Liver (tissue), 7 donors: ENCODE measurements at regions not wholly inside any gene's neighbourhood (a gene's known extent, or its start where the extent isn't known, plus 50 kb on each side); places are given as distances from the start of the nearest gene placed in this dataset.

Experiments used
- DNase-seq: peaks from one replicate; pipeline ENCODE4 v3.0.0-alpha.2; 2017; ENCODE audit warnings: low spot score
- H3K27ac ChIP-seq, 2 donors: one replicate each; pipeline ENCODE4 v1.7.0; 2013; ENCODE audit warnings: inconsistent platforms in 2 of 2, low read length in 2 of 2, control low read depth in 1 of 2, low read depth in 1 of 2, mild to moderate bottlenecking in 1 of 2
- H3K27me3 ChIP-seq, 4 donors: one replicate each; pipeline versions ENCODE4 v1.6.1 to v1.7.0; 2013; ENCODE audit warnings: low read length in 3 of 4, inconsistent platforms in 1 of 4, mild to moderate bottlenecking in 1 of 4, moderate library complexity in 1 of 4; ENCODE audit not compliant: control insufficient read depth in 4 of 4, insufficient read depth in 4 of 4
- H3K36me3 ChIP-seq, 4 donors: one replicate each; pipeline versions ENCODE4 v1.6.1 to v1.7.0; 2013; ENCODE audit warnings: low read length in 3 of 4, mild to moderate bottlenecking in 3 of 4, low read depth in 1 of 4, moderate library complexity in 1 of 4; ENCODE audit not compliant: control insufficient read depth in 4 of 4, insufficient read depth in 3 of 4
- H3K4me1 ChIP-seq, 4 donors: one replicate each; pipeline versions ENCODE4 v1.6.1 to v1.7.0; 2013; ENCODE audit warnings: low read length in 3 of 4, mild to moderate bottlenecking in 3 of 4, moderate library complexity in 1 of 4; ENCODE audit not compliant: control insufficient read depth in 4 of 4, insufficient read depth in 4 of 4
- H3K4me3 ChIP-seq, 3 donors: one replicate each; pipeline versions ENCODE4 v1.6.1 to v1.7.0; 2013; ENCODE audit warnings: low read length in 3 of 3, control low read depth in 1 of 3, low read depth in 1 of 3, mild to moderate bottlenecking in 1 of 3
- H3K9ac ChIP-seq, 2 donors: one replicate each; pipeline ENCODE4 v1.7.0; 2013; ENCODE audit warnings: low read length in 2 of 2, mild to moderate bottlenecking in 2 of 2, moderate library complexity in 2 of 2, control low read depth in 1 of 2, low read depth in 1 of 2
- H3K9me3 ChIP-seq, 4 donors: one replicate each; pipeline versions ENCODE4 v1.6.1 to v1.7.0; 2013; ENCODE audit warnings: low read length in 3 of 4; ENCODE audit not compliant: control insufficient read depth in 4 of 4
- EGR1 ChIP-seq, 2 donors: IDR thresholded peaks; 2 replicates each; pipeline ENCODE4 v1.6.1; 2016 to 2018; ENCODE audit warnings: antibody characterized with exemption in 2 of 2, low read depth in 2 of 2
- FOXA1 ChIP-seq: IDR thresholded peaks from 2 replicates; pipeline ENCODE4 v1.6.1; 2016; ENCODE audit warnings: antibody characterized with exemption
- FOXA2 ChIP-seq: IDR thresholded peaks from 2 replicates; pipeline ENCODE4 v1.6.1; 2016; ENCODE audit warnings: antibody characterized with exemption
- GABPA ChIP-seq, 2 donors: IDR thresholded peaks in 1 of 2; conservative IDR thresholded peaks in 1 of 2; 2 replicates each; pipeline ENCODE4 v1.6.1; 2016; ENCODE audit warnings: antibody characterized with exemption in 2 of 2, mild to moderate bottlenecking in 1 of 2, moderate library complexity in 1 of 2
- HNF4A ChIP-seq, 2 donors: conservative IDR thresholded peaks; 2 replicates each; pipeline ENCODE4 v1.6.1; 2016; ENCODE audit warnings: antibody characterized with exemption in 2 of 2, mild to moderate bottlenecking in 2 of 2
- HNF4G ChIP-seq: IDR thresholded peaks from 2 replicates; pipeline ENCODE4 v1.6.1; 2016; ENCODE audit warnings: antibody characterized with exemption
- JUND ChIP-seq, 2 donors: IDR thresholded peaks; 2 replicates each; pipeline ENCODE4 v1.6.1; 2016; ENCODE audit warnings: antibody characterized with exemption in 2 of 2
- NR2F2 ChIP-seq: IDR thresholded peaks from 2 replicates; pipeline ENCODE4 v1.6.1; 2016; ENCODE audit warnings: antibody characterized with exemption
- RAD21 ChIP-seq, 2 donors: IDR thresholded peaks; 2 replicates each; pipeline ENCODE4 v1.6.1; 2016; ENCODE audit warnings: antibody characterized with exemption in 2 of 2, mild to moderate bottlenecking in 2 of 2
- RXRA ChIP-seq, 2 donors: IDR thresholded peaks; 2 replicates each; pipeline ENCODE4 v1.6.1; 2017 to 2018; ENCODE audit warnings: antibody characterized with exemption in 2 of 2, mild to moderate bottlenecking in 1 of 2
- SP1 ChIP-seq: IDR thresholded peaks from 2 replicates; pipeline ENCODE4 v1.6.1; 2018; ENCODE audit warnings: antibody characterized with exemption, mild to moderate bottlenecking
- TAF1 ChIP-seq: conservative IDR thresholded peaks from 2 replicates; pipeline ENCODE4 v1.6.1; 2016; ENCODE audit warnings: antibody characterized with exemption, mild to moderate bottlenecking
- YY1 ChIP-seq: IDR thresholded peaks from 2 replicates; pipeline ENCODE4 v1.6.1; 2016; ENCODE audit warnings: antibody characterized with exemption, mild to moderate bottlenecking
- WGBS: extraction: QIAGEN DNeasy Blood & Tissue Kit; methylation state at CpG from one replicate; pipeline ENCODE4 v1.1.7; 2013; 5-methylcytosine and 5-hydroxymethylcytosine counted together
- TF ChIP-seq, protein P1 (sequence below): IDR thresholded peaks from 2 replicates; pipeline ENCODE4 v1.6.1; 2016; ENCODE audit warnings: antibody characterized with exemption
- TF ChIP-seq, protein P2 (sequence below): IDR thresholded peaks from 2 replicates; pipeline ENCODE4 v1.6.1; 2016; ENCODE audit warnings: antibody characterized with exemption
- TF ChIP-seq, protein P3 (sequence below): IDR thresholded peaks from 2 replicates; pipeline ENCODE4 v1.6.1; 2016; ENCODE audit warnings: antibody characterized with exemption
- TF ChIP-seq, protein P4 (sequence below): IDR thresholded peaks from 2 replicates; pipeline ENCODE4 v1.6.1; 2016; ENCODE audit warnings: antibody characterized with exemption, mild to moderate bottlenecking
- donor health status: healthy.
- donor health status: healthy.
- donor health status: healthy.
- donor health status: healthy.

DNA sequence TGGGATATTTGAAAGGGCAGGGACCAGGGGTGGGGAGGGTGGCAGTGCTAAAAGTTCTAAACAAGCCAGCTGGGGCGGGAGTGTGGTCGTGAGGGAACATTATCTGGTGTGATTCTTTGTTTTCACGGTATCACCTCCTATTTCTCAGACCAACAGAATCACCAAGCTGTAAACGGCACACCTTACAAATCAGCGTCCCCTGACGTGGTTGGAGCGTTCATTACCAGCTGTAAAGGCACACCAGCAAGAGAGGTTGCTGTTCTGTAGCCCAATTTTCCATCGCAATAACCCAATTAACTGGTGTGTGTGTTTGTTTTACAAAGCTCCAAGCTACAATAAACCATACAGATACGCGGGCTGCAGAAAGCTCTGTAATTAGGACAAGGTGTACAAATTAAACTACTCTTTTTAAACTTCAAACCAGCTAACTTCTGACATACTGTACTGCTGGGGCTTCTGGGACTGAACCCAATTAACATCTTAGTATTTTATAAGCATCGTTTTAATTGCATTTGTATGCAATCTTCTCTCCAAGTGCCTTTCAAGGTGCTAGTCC, 303.6 kb upstream of the CLINT1 start:
- Histone ChIP-seq H3K9me3 (no peaks in the 10 kb centered on the region), H3K4me3 (no peak overlapping the region), H3K27ac (no peak overlapping the region), H3K36me3 (no peaks in the 10 kb centered on the region), H3K4me1 (no peaks in the 10 kb centered on the region), H3K9ac (no peak overlapping the region), H3K27me3 (no peaks in the 10 kb centered on the region)
- 86% methylated on average over 11 of the region's 11 CpGs for WGBS
- no peak for DNase-seq
- TF ChIP-seq RAD21 (IDR thresholded peaks at IDR 0.05), result no peak
- TF ChIP-seq NR2F2, result no peak
- no peak for TF ChIP-seq HNF4G
- TF ChIP-seq, protein P1, sequence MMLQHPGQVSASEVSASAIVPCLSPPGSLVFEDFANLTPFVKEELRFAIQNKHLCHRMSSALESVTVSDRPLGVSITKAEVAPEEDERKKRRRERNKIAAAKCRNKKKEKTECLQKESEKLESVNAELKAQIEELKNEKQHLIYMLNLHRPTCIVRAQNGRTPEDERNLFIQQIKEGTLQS, result no peak
- TF ChIP-seq FOXA1, result no peak
- no peak for TF ChIP-seq JUND (IDR thresholded peaks at IDR 0.05)
- no peak for TF ChIP-seq SP1
- TF ChIP-seq YY1, result no peak
- TF ChIP-seq RXRA (IDR thresholded peaks at IDR 0.05), result no peak
- no peak for TF ChIP-seq FOXA2
- no peak for TF ChIP-seq TAF1
- no peak for TF ChIP-seq GABPA (IDR thresholded peaks at IDR 0.05 in 1 of 2, conservative IDR thresholded peaks at IDR 0.05 in 1 of 2)
- no peak for TF ChIP-seq EGR1 (IDR thresholded peaks at IDR 0.05; ENCODE audit: low read depth in 2 of 2)
- TF ChIP-seq, protein P2, sequence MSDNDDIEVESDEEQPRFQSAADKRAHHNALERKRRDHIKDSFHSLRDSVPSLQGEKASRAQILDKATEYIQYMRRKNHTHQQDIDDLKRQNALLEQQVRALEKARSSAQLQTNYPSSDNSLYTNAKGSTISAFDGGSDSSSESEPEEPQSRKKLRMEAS, result no peak

DNA sequence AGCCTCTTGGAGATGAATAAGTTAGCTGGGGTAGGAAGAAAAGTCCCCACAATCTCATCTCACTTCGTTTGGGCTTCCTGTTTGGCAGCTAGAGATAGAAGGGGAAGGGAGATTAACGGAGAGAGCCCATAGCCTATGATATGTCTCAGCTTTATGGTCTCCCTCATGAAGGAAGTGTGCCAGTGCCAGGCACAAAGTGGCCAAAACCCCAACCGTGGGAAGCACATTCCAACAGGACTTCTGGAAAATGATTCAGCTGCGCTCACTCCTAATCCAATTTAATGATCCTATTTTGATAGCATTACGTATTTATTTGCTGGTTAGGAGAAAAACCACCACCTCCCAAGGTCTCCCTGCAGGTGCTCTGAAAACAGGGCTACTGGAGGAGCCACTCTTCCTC, 303.1 kb upstream of the CLINT1 start:
- TF ChIP-seq, protein P2, result no peak
- TF ChIP-seq EGR1 (IDR thresholded peaks at IDR 0.05; ENCODE audit: low read depth in 2 of 2) (no peak), TAF1 (no peak), FOXA2 (no peak), HNF4A (conservative IDR thresholded peaks at IDR 0.05) (no peak), RXRA (IDR thresholded peaks at IDR 0.05) (no peak)
- Histone ChIP-seq H3K36me3 (no peaks in the 10 kb centered on the region), H3K27me3 (no peaks in the 10 kb centered on the region), H3K9ac (no peak overlapping the region), H3K4me1 (no peaks in the 10 kb centered on the region), H3K27ac (no peak overlapping the region), H3K4me3 (no peak overlapping the region), H3K9me3 (no peaks in the 10 kb centered on the region)
- DNase-seq, result no peak
- 71% methylated on average over 5 of the region's 5 CpGs for WGBS

DNA sequence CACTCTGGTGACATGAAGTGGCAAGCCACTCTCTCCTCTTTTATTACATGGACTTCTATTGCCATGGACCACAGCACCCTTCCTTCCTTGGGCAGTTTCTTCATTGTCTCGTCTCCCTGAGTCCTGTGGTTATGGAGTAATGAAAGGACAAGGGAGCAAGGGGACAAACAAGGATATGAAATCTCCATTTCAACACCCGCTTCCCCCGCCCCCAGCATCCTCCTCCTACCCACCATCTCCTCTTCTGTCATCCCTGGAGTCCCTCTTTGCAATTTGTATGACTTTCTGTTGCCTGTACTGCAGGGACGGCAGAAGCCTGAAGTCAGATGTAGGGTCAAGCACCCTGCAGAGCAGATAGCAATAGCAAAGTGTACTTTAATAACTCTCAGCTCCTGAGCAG, 300.7 kb upstream of the CLINT1 start:
- no peak overlapping the region for H3K27ac ChIP-seq
- peaks cover 0 to 7% (median 3%) of the 10 kb centered on the region in 4 donors for H3K4me1 ChIP-seq
- no peak overlapping the region for H3K4me3 ChIP-seq
- H3K27me3 ChIP-seq, result no peaks in the 10 kb centered on the region
- H3K9ac ChIP-seq, result no peak overlapping the region
- DNase-seq, result no peak
- H3K9me3 ChIP-seq, result no peaks in the 10 kb centered on the region
- no peaks in the 10 kb centered on the region for H3K36me3 ChIP-seq
- TF ChIP-seq HNF4G (no peak), GABPA (IDR thresholded peaks at IDR 0.05 in 1 of 2, conservative IDR thresholded peaks at IDR 0.05 in 1 of 2) (no peak), FOXA1 (no peak), TAF1 (no peak), EGR1 (IDR thresholded peaks at IDR 0.05; ENCODE audit: low read depth in 2 of 2) (no peak), RAD21 (IDR thresholded peaks at IDR 0.05) (no peak), FOXA2 (no peak), YY1 (no peak), HNF4A (conservative IDR thresholded peaks at IDR 0.05) (no peak), JUND (IDR thresholded peaks at IDR 0.05) (no peak)
- TF ChIP-seq, protein P1, result no peak
- TF ChIP-seq, protein P3, sequence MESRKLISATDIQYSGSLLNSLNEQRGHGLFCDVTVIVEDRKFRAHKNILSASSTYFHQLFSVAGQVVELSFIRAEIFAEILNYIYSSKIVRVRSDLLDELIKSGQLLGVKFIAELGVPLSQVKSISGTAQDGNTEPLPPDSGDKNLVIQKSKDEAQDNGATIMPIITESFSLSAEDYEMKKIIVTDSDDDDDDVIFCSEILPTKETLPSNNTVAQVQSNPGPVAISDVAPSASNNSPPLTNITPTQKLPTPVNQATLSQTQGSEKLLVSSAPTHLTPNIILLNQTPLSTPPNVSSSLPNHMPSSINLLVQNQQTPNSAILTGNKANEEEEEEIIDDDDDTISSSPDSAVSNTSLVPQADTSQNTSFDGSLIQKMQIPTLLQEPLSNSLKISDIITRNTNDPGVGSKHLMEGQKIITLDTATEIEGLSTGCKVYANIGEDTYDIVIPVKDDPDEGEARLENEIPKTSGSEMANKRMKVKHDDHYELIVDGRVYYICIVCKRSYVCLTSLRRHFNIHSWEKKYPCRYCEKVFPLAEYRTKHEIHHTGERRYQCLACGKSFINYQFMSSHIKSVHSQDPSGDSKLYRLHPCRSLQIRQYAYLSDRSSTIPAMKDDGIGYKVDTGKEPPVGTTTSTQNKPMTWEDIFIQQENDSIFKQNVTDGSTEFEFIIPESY, result no peak
- TF ChIP-seq, protein P2, result no peak
- TF ChIP-seq, protein P4, sequence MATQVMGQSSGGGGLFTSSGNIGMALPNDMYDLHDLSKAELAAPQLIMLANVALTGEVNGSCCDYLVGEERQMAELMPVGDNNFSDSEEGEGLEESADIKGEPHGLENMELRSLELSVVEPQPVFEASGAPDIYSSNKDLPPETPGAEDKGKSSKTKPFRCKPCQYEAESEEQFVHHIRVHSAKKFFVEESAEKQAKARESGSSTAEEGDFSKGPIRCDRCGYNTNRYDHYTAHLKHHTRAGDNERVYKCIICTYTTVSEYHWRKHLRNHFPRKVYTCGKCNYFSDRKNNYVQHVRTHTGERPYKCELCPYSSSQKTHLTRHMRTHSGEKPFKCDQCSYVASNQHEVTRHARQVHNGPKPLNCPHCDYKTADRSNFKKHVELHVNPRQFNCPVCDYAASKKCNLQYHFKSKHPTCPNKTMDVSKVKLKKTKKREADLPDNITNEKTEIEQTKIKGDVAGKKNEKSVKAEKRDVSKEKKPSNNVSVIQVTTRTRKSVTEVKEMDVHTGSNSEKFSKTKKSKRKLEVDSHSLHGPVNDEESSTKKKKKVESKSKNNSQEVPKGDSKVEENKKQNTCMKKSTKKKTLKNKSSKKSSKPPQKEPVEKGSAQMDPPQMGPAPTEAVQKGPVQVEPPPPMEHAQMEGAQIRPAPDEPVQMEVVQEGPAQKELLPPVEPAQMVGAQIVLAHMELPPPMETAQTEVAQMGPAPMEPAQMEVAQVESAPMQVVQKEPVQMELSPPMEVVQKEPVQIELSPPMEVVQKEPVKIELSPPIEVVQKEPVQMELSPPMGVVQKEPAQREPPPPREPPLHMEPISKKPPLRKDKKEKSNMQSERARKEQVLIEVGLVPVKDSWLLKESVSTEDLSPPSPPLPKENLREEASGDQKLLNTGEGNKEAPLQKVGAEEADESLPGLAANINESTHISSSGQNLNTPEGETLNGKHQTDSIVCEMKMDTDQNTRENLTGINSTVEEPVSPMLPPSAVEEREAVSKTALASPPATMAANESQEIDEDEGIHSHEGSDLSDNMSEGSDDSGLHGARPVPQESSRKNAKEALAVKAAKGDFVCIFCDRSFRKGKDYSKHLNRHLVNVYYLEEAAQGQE, result no peak
- 86% methylated on average over 4 of the region's 4 CpGs for WGBS
